Central memory CD8-positive, alpha-beta T cell (primary cell): ENCODE measurements at regions not wholly inside any gene's neighbourhood (a gene's known extent, or its start where the extent isn't known, plus 50 kb on each side); places are given as distances from the start of the nearest gene placed in this dataset.
"Not testable (repeated sequence)": the region's sequence is repeated elsewhere in the genome, so short reads cannot be mapped to it uniquely, and the experiment has no call there.

Source experiments
- ATAC-seq: fragments of 150-1000 bp; cut with Tn5 transposase; replicated peaks from 2 replicates; pipeline ENCODE4 v1.10.0; 2022; ENCODE audit warnings: mild to moderate bottlenecking, moderate FRiP score, moderate number of reproducible peaks; ENCODE audit not compliant: poor library complexity, severe bottlenecking; ENCODE audit errors: extremely low read depth
- DNase-seq, 2 donors: peaks; one replicate each; pipeline ENCODE4 v3.0.0; 2021; ENCODE audit warnings: low spot score in 2 of 2
- H3K27ac Mint-ChIP-seq: one replicate; pipeline ENCODE4 v1.8.0; 2022; ENCODE audit warnings: low read depth, mild to moderate bottlenecking, moderate library complexity, mixed read lengths
- H3K27me3 Mint-ChIP-seq: one replicate; pipeline ENCODE4 v1.8.0; 2022; ENCODE audit warnings: mixed read lengths
- H3K36me3 Mint-ChIP-seq: one replicate; pipeline ENCODE4 v1.8.0; 2022; ENCODE audit warnings: mild to moderate bottlenecking, moderate library complexity, mixed read lengths; ENCODE audit not compliant: insufficient read depth
- H3K4me1 Mint-ChIP-seq: one replicate; pipeline ENCODE4 v1.8.0; 2022; ENCODE audit warnings: mixed read lengths
- H3K4me3 Mint-ChIP-seq: one replicate; pipeline ENCODE4 v1.8.0; 2022; ENCODE audit warnings: mild to moderate bottlenecking, moderate library complexity, mixed read lengths
- H3K9me3 Mint-ChIP-seq: one replicate; pipeline ENCODE4 v1.8.0; 2022; ENCODE audit warnings: mixed read lengths

GRCh38 chr7:108659261-108659660 is 89.6 kb downstream of the DNAJB9 start:
- H3K4me3 Mint-ChIP-seq = no peak overlapping the region
- no peaks in the 10 kb centered on the region for H3K4me1 Mint-ChIP-seq
- no peaks in the 10 kb centered on the region for H3K9me3 Mint-ChIP-seq
- H3K36me3 Mint-ChIP-seq = no peaks in the 10 kb centered on the region
- H3K27ac Mint-ChIP-seq = no peak overlapping the region
- no peak for DNase-seq
- no peak for ATAC-seq
- no peaks in the 10 kb centered on the region for H3K27me3 Mint-ChIP-seq

DNA sequence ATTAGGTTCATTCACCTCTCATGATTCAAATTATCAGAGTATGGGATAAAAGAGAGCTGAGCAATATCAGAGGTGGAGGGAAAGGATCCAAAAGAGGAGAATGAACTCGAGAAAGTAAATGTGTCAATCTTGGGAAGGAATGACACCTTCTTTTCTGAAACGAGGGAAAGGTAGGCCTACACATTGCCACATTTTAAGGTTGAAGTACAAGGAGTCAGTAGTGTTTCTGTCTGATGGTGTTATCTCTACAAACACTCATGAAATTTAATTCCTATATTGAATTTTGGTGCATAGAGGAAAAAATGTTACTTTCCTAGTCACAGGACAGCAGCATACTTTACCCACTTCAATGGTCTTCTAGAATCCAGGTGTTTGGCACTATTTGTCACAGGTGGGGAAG is 90.2 kb downstream of the DNAJB9 start:
- no peaks in the 10 kb centered on the region for H3K36me3 Mint-ChIP-seq
- ATAC-seq (no peak), DNase-seq (no peak)
- no peak overlapping the region for H3K4me3 Mint-ChIP-seq
- no peaks in the 10 kb centered on the region for H3K27me3 Mint-ChIP-seq
- H3K9me3 Mint-ChIP-seq = no peaks in the 10 kb centered on the region
- no peaks in the 10 kb centered on the region for H3K4me1 Mint-ChIP-seq
- H3K27ac Mint-ChIP-seq = no peak overlapping the region

- Mint-ChIP-seq H3K27me3 (no peaks in the 10 kb centered on the region), H3K36me3 (no peaks in the 10 kb centered on the region), H3K4me3 (no peak overlapping the region), H3K9me3 (no peaks in the 10 kb centered on the region), H3K27ac (no peak overlapping the region), H3K4me1 (no peaks in the 10 kb centered on the region)
- ATAC-seq (no peak), DNase-seq (no peak)
Observed at GRCh38 chr7:108660465-108660864, 90.8 kb downstream of the DNAJB9 start.

DNA sequence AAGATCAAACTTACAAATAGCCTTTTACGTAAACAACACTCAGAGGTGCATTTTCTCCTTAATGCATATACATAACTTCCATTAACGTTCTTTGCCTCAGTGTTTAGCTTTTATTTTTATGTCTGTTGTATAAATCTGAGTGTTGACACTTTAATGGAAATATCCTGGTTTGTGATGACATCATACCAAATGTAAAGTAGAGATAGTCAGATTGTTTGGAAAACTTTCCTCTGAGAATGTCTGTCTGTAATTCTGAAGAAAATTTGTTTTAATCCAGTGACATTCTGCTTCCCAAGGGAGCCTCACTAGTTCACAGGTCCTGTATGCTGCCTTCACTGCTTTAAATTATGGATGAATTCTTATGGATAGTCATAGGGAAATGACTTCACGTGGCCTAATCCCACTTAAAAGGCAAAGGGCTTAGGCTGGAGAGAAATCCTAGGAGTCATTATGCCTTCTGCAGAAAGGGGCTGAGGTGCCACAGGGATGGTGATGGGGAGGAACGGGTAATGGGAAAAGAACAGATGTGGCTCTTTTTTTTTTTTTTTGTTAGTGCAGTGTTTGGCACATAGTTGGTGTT is 93.2 kb downstream of the DNAJB9 start:
- Mint-ChIP-seq H3K9me3 (no peaks in the 10 kb centered on the region), H3K4me3 (no peak overlapping the region), H3K27ac (no peak overlapping the region), H3K36me3 (no peaks in the 10 kb centered on the region), H3K4me1 (no peaks in the 10 kb centered on the region), H3K27me3 (no peaks in the 10 kb centered on the region)
- ATAC-seq (no peak), DNase-seq (no peak)

- no peak overlapping the region for H3K4me3 Mint-ChIP-seq
- H3K27ac Mint-ChIP-seq = no peak overlapping the region
- H3K36me3 Mint-ChIP-seq = no peaks in the 10 kb centered on the region
- no peak for ATAC-seq
- H3K9me3 Mint-ChIP-seq = no peaks in the 10 kb centered on the region
- no peak for DNase-seq
- no peaks in the 10 kb centered on the region for H3K4me1 Mint-ChIP-seq
- H3K27me3 Mint-ChIP-seq = no peaks in the 10 kb centered on the region
Observed at GRCh38 chr7:108663701-108664100, 94.0 kb downstream of the DNAJB9 start.

- Mint-ChIP-seq H3K36me3 (no peaks in the 10 kb centered on the region), H3K27me3 (peaks cover 7% of the 10 kb centered on the region), H3K9me3 (no peaks in the 10 kb centered on the region), H3K27ac (no peak overlapping the region), H3K4me3 (no peak overlapping the region), H3K4me1 (no peaks in the 10 kb centered on the region)
- DNase-seq (no peak), ATAC-seq (no peak)
Observed at GRCh38 chr7:108667216-108667615, 97.5 kb downstream of the DNAJB9 start.

DNA sequence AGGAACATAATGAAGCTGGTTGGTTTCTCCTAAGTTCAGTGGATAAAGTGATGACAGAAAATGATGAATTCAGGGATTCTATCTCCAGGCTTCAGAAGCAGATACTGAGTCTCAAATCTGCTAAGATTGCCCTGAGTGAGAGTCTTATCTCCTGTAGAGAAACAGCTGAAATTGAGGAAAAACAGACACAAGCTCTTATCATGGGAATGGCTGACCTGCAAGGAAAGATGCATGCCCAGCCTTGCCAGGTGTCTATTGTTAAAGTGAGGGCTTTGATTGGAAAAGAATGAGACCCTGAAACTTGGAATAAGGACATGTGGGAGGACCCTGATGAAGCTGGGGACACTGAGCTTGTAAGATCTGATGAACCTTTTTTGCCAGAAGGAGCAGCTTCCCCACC is 100.3 kb downstream of the DNAJB9 start:
- no peaks in the 10 kb centered on the region for H3K9me3 Mint-ChIP-seq
- H3K4me1 Mint-ChIP-seq = no peaks in the 10 kb centered on the region
- ATAC-seq (no peak), DNase-seq (no peak)
- H3K36me3 Mint-ChIP-seq = no peaks in the 10 kb centered on the region
- peaks cover 7% of the 10 kb centered on the region for H3K27me3 Mint-ChIP-seq
- no peak overlapping the region for H3K4me3 Mint-ChIP-seq
- H3K27ac Mint-ChIP-seq = no peak overlapping the region

- H3K27ac Mint-ChIP-seq, DNase-seq, H3K4me1 Mint-ChIP-seq, H3K9me3 Mint-ChIP-seq, H3K4me3 Mint-ChIP-seq, H3K27me3 Mint-ChIP-seq, H3K36me3 Mint-ChIP-seq, ATAC-seq: not testable (repeated sequence)
Observed at GRCh38 chr7:108673699-108674098, 104.0 kb downstream of the DNAJB9 start.

DNA sequence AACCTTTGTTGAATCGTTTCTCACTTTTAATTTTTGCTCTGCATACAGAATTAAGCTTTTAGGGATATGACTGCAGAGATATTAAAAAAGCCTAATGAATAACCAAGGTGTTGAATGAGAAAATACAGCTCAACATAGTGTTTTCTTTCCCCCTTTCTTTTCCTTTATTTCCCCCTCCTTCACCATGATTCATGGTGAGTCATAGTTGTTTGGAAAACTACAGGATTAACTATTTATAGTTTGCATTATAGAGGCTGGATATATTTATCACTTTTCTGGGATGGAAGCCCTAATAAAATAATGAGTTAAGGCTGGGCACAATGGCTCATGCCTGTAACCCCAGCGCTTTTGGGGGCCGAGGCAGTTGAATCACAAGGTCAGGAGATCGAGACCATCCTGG is 115.0 kb downstream of the DNAJB9 start:
- Mint-ChIP-seq H3K4me1 (no peaks in the 10 kb centered on the region), H3K36me3 (no peaks in the 10 kb centered on the region), H3K9me3 (peaks cover 17% of the 10 kb centered on the region), H3K27ac (no peak overlapping the region), H3K27me3 (no peaks in the 10 kb centered on the region), H3K4me3 (no peak overlapping the region)
- no peak for DNase-seq
- ATAC-seq = no peak

DNA sequence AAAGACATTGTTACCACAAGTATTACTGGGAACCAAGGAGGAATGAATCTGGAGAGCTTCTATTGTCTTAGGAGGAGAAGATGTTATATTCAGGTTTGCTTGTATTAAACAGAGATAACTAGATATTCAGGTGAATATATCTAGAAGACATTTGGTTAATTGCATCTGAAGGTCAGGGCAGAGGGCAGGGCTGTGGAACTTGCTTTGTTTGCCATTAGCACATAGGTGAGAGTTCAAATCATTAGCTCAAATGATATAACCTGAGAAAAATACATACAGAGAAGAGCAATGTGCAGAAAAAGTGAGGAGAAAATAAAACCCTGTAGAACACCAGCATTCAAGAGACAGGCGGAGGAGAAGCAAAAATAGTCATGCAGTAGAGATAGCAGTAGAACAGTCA is 116.8 kb downstream of the DNAJB9 start:
- H3K27me3 Mint-ChIP-seq = no peaks in the 10 kb centered on the region
- H3K4me1 Mint-ChIP-seq = no peaks in the 10 kb centered on the region
- peaks cover 17% of the 10 kb centered on the region for H3K9me3 Mint-ChIP-seq
- no peak overlapping the region for H3K27ac Mint-ChIP-seq
- no peaks in the 10 kb centered on the region for H3K36me3 Mint-ChIP-seq
- no peak overlapping the region for H3K4me3 Mint-ChIP-seq
- no peak for ATAC-seq
- no peak for DNase-seq

- Mint-ChIP-seq H3K4me1 (no peaks in the 10 kb centered on the region), H3K27me3 (peaks cover 27% of the 10 kb centered on the region), H3K27ac (no peak overlapping the region), H3K9me3 (peaks cover 9% of the 10 kb centered on the region), H3K36me3 (no peaks in the 10 kb centered on the region), H3K4me3 (no peak overlapping the region)
- DNase-seq (no peak), ATAC-seq (no peak)
Observed at GRCh38 chr7:108697254-108697653, 127.6 kb downstream of the DNAJB9 start.

DNA sequence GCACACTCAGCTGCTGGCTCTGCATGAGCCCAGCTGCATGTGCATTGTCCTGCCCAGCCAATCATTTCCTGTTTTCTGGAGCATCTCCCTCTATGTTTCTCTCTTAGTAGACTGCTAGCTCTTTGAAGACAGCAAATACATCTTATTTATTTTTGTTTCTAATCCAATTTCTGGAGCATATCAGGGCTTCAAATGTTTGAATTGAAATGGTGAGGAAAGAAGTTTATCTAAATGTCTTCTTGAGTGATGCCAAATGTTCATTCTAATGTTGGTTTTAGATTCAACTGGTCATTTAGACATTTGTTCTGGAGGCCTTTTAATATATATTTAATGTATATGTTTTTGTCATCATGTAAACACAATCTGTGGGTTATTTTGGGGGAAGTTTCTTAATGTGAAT is 141.9 kb downstream of the DNAJB9 start:
- DNase-seq (no peak), ATAC-seq (no peak)
- peaks cover 2% of the 10 kb centered on the region for H3K9me3 Mint-ChIP-seq
- H3K4me3 Mint-ChIP-seq = no peak overlapping the region
- H3K27ac Mint-ChIP-seq = no peak overlapping the region
- H3K27me3 Mint-ChIP-seq = peaks cover 12% of the 10 kb centered on the region
- no peaks in the 10 kb centered on the region for H3K36me3 Mint-ChIP-seq
- no peaks in the 10 kb centered on the region for H3K4me1 Mint-ChIP-seq

- Mint-ChIP-seq H3K9me3 (no peaks in the 10 kb centered on the region), H3K4me1 (no peaks in the 10 kb centered on the region), H3K36me3 (no peaks in the 10 kb centered on the region), H3K27me3 (peaks cover 12% of the 10 kb centered on the region), H3K27ac (no peak overlapping the region), H3K4me3 (no peak overlapping the region)
- DNase-seq (no peak), ATAC-seq (no peak)
Observed at GRCh38 chr7:108716783-108717182, 147.1 kb downstream of the DNAJB9 start.

- no peaks in the 10 kb centered on the region for H3K36me3 Mint-ChIP-seq
- H3K4me1 Mint-ChIP-seq = no peaks in the 10 kb centered on the region
- H3K9me3 Mint-ChIP-seq = no peaks in the 10 kb centered on the region
- H3K27me3 Mint-ChIP-seq = peaks cover 12% of the 10 kb centered on the region
- ATAC-seq (no peak), DNase-seq (no peak)
- no peak overlapping the region for H3K4me3 Mint-ChIP-seq
- H3K27ac Mint-ChIP-seq = no peak overlapping the region
Observed at GRCh38 chr7:108717781-108718180, 148.1 kb downstream of the DNAJB9 start.
